KMS-11 (cell line): ENCODE measurements at regions not wholly inside any gene's neighbourhood (a gene's known extent, or its start where the extent isn't known, plus 50 kb on each side); places are given as distances from the start of the nearest gene placed in this dataset.

ENCODE experiments used
- H2AFZ ChIP-seq: fragments of 200-600 bp; sonication (generic); 2 replicates; pipeline ENCODE4 v1.6.1; 2016; ENCODE audit warnings: antibody characterized with exemption, mixed run types, low read depth
- H3K27ac ChIP-seq: fragments of 200-600 bp; sonication (generic); 2 replicates; pipeline ENCODE4 v1.6.1; 2016; ENCODE audit warnings: mild to moderate bottlenecking, mixed run types
- H3K27me3 ChIP-seq: fragments of 200-600 bp; sonication (generic); 2 replicates; pipeline ENCODE4 v1.6.1; 2017; ENCODE audit warnings: mild to moderate bottlenecking, low read depth, mixed run types, moderate library complexity; ENCODE audit not compliant: insufficient read depth
- H3K36me3 ChIP-seq: fragments of 200-600 bp; sonication (generic); 2 replicates; pipeline ENCODE4 v1.6.1; 2017; ENCODE audit warnings: mild to moderate bottlenecking, mixed run types; ENCODE audit not compliant: insufficient read depth
- H3K4me1 ChIP-seq: fragments of 200-600 bp; sonication (generic); 2 replicates; pipeline ENCODE4 v1.6.1; 2016; ENCODE audit warnings: mild to moderate bottlenecking, low read depth, mixed run types; ENCODE audit not compliant: poor library complexity, severe bottlenecking
- H3K4me2 ChIP-seq: fragments of 200-600 bp; sonication (generic); 2 replicates; pipeline ENCODE4 v1.7.0; 2016; ENCODE audit warnings: mild to moderate bottlenecking, mixed run types
- H3K4me3 ChIP-seq: fragments of 200-600 bp; sonication (generic); IDR thresholded peaks from 2 replicates; pipeline ENCODE4 v1.6.1; 2017; ENCODE audit warnings: low read depth, low read length, mixed read lengths; ENCODE audit not compliant: insufficient read depth
- H3K79me2 ChIP-seq: fragments of 200-600 bp; sonication (generic); 2 replicates; pipeline ENCODE4 v1.6.1; 2016; ENCODE audit warnings: low read depth, mixed run types; ENCODE audit not compliant: insufficient read depth
- H3K9ac ChIP-seq: fragments of 200-600 bp; sonication (generic); 2 replicates; pipeline ENCODE4 v1.6.1; 2016; ENCODE audit warnings: mild to moderate bottlenecking, mixed run types
- H4K20me1 ChIP-seq: fragments of 200-600 bp; sonication (generic); 2 replicates; pipeline ENCODE4 v1.6.1; 2016; ENCODE audit warnings: mild to moderate bottlenecking, mixed run types; ENCODE audit not compliant: insufficient read depth
- CTCF ChIP-seq: fragments of 200-600 bp; sonication (generic); conservative IDR thresholded peaks from 2 replicates; pipeline ENCODE4 v1.6.1; 2017; ENCODE audit warnings: low read depth, mild to moderate bottlenecking, antibody characterized with exemption, low read length, moderate library complexity, mixed read lengths

DNA sequence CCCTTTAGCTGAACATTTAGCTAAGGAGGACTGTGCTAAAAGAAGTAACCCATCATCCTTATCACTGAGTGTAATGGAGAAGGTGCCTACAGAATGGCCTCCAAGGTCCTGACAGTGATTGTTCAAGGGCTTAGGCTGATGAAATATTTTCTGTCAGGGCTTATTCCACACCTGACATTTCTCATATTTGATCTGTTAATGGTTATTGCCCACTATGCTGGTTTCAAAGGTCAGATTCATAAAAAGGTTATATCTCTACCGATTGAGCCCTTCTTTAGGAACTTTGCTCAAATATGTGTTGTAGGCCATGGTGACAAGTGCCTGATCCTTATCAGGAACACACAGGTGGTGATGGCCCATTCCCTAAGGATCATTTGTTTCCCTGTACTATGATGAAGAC is 766.4 kb upstream of the ADGRL2 start:
- H3K27ac ChIP-seq, result no peak overlapping the region
- no peaks in the 10 kb centered on the region for H4K20me1 ChIP-seq
- no peaks in the 10 kb centered on the region for H3K36me3 ChIP-seq
- no peaks in the 10 kb centered on the region for H3K79me2 ChIP-seq
- no peak overlapping the region for H3K4me2 ChIP-seq
- no peak overlapping the region for H2AFZ ChIP-seq
- H3K9ac ChIP-seq, result no peak overlapping the region
- no peaks in the 10 kb centered on the region for H3K4me1 ChIP-seq
- no peak for TF ChIP-seq CTCF
- H3K27me3 ChIP-seq, result no peaks in the 10 kb centered on the region
- no peak overlapping the region for H3K4me3 ChIP-seq

DNA sequence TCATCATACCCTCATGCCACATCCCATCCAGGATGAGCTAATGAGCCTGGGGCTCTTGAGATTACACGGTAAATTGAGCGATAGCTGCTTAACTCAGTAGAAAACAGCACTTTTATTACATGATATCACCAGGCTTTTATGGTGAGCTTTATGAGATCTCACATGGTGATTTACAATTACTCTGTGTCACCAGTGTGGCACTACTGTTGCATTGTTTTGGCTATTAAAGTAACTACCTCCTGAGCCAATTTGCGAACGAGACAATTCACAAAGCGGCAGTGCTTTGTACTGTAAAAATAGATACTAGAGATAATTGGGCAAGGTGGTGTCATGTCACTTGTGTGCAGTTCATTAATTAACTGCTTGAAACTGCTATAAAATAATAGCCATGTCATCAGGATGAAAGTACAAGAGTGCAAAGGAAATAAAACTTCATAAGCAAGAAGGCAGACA is 767.7 kb upstream of the ADGRL2 start:
- no peak overlapping the region for H3K9ac ChIP-seq
- no peaks in the 10 kb centered on the region for H3K79me2 ChIP-seq
- TF ChIP-seq CTCF, result no peak
- no peak overlapping the region for H3K4me3 ChIP-seq
- H3K36me3 ChIP-seq, result no peaks in the 10 kb centered on the region
- H3K4me1 ChIP-seq, result no peaks in the 10 kb centered on the region
- H4K20me1 ChIP-seq, result no peaks in the 10 kb centered on the region
- no peak overlapping the region for H3K4me2 ChIP-seq
- H3K27ac ChIP-seq, result no peak overlapping the region
- no peaks in the 10 kb centered on the region for H3K27me3 ChIP-seq
- no peak overlapping the region for H2AFZ ChIP-seq

DNA sequence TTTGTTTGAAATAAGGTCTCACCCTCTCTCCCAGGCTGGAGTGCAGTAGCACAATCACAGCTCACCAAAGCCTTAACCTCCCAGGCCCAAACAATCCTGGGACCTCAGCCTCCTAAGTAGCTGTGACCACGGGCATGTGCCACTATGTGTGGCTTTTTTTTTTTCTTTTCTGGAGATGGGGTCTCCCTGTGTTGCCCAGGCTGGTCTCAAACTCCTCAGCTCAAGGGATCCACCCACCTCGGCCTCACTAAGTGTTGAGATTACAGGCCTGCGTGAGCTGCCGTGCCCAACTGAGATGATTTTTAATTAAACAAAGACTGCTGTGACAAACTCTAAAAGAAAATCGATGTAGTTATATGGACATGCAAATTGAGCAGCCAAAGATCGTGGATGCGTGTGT is 768.4 kb upstream of the ADGRL2 start:
- no peak for TF ChIP-seq CTCF
- H2AFZ ChIP-seq, result no peak overlapping the region

GRCh38 chr1:81030441-81030840 is 770.3 kb upstream of the ADGRL2 start:
- H3K4me2 ChIP-seq, result no peak overlapping the region
- no peak overlapping the region for H3K9ac ChIP-seq
- H3K27ac ChIP-seq, result no peak overlapping the region
- H2AFZ ChIP-seq, result no peak overlapping the region
- H3K27me3 ChIP-seq, result no peaks in the 10 kb centered on the region
- no peaks in the 10 kb centered on the region for H4K20me1 ChIP-seq
- no peak overlapping the region for H3K4me3 ChIP-seq
- H3K36me3 ChIP-seq, result no peaks in the 10 kb centered on the region
- H3K79me2 ChIP-seq, result no peaks in the 10 kb centered on the region
- no peaks in the 10 kb centered on the region for H3K4me1 ChIP-seq
- no peak for TF ChIP-seq CTCF

More for the DNA sequence above, 768.4 kb upstream of the ADGRL2 start:
- Histone ChIP-seq H3K36me3 (no peaks in the 10 kb centered on the region), H3K79me2 (no peaks in the 10 kb centered on the region), H3K4me1 (no peaks in the 10 kb centered on the region), H3K4me3 (no peak overlapping the region), H3K27ac (no peak overlapping the region), H4K20me1 (no peaks in the 10 kb centered on the region), H3K9ac (no peak overlapping the region), H3K27me3 (no peaks in the 10 kb centered on the region), H3K4me2 (no peak overlapping the region)
